NCI-H1092 (cell line): ENCODE measurements at regions not wholly inside any gene's neighbourhood (a gene's known extent, or its start where the extent isn't known, plus 50 kb on each side); places are given as distances from the start of the nearest gene placed in this dataset.

Experiments
- DNase-seq: peaks from one replicate; lab custom pipeline; 2025; lab: John Stamatoyannopoulos, UW

DNA sequence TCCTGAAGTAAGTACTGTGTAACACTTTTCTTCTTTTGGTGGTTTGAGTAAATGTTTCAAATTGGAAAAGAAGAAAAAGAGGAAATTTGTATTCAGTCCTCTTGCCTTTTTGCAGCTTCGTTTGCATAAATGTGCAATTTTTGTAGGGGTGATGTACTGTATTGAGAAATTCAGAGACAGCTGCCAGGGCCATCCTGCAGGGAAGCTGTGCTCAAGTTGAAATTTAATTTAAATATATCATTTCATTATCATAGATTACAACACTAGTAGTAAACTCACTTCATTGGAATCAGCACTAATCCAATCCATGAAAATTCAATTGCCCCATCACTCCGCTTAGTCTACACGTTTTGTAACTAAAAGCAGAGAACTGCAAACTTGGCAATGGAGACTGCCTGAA lies 415.4 kb downstream of the DNAJB9 start:
- DNase-seq: no peak

DNA sequence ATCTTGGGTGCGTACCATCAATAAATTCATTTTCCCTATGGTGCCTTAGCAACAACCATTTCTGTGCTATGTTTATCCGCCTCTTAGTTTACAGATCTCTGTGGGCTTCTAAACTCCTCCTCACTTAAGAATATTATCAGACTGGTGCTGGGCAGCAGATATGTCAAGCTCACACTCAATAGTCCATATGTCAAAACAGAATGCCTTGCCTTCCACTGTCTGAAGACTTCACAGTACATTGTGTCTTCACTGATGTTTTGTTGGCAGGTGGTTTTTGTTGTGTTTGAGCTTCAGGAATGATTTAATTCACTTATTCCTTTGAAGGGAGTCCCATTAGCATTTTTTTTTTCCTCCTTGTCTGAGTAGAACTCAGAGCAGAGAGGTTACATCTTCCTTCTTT lies 419.6 kb downstream of the DNAJB9 start:
- no peak for DNase-seq

DNA sequence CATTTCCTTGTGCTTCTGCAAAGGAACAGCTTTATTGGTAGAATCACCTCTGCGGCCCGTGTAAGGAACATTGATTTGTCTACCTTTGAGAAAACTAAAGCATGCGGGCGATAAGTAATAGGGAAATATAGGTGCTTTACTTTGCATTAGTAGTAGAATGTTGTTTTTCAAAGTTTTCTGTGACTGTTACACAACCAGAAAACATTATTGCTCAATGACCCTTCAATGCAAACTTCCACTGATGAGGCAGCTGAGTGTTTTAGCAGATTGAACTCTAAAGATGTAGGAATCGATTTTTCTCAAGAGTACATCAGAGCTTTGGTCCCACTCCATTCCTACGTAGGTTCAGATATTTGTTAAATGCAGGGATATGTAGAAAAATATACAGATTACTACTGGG lies 427.8 kb downstream of the DNAJB9 start:
- DNase-seq: no peak

DNA sequence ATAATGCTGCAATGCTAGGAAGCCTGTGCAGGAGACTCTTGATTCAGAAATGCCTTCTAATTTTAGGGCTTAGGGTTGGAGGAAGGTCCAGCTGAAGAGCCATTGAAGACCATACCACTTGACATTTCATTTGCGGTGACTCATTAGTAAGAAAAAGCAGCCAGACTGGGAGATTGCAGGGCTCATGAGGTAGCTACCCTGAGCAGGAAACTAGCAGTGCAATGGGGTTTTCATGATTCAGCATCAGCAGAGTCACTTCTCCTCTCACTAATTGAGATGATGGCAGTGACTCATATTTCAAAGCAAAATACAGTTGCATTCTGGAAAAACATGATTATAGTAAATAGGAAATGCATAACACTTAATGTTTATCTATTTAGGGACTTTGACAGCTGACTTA lies 434.1 kb downstream of the DNAJB9 start:
- DNase-seq: no peak

DNA sequence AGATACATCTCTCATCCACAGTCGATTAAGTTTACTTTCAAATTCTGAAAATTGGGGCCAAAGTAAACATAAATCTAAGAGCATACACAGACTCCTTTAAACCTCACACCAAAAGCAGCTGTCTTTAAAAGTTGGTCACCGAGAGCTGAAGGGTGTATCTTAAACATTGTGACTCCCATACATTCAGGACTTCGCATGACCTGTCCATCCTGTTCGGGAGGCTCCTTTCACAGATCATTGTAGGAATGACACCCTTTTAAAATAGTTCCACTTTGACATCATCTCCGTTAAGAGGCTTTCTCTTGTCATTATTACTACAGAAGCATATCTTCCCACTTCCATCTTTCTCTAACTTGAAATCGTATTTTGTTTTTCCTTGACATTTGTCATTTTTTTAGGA lies 440.0 kb downstream of the DNAJB9 start:
- DNase-seq: no peak

DNA sequence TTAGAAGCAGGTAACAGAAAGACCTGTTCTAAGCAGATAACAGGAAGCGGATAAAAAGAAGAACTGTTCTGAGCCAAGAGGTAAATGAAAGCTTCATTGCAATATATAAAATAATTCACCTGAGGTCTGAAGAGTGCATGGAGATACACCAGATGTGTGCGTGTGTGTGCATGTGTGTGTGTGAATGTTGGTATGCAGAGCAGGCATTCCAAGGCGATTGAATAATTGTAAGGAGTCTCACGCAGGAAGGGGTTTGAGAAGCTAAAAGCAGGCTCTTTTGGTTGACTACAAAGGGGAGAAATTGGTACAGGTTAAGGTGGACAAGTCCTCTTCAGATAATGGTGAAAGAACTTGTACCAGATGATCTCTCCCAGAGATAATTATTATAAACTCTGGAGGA lies 450.6 kb downstream of the DNAJB9 start:
- DNase-seq: no peak

DNA sequence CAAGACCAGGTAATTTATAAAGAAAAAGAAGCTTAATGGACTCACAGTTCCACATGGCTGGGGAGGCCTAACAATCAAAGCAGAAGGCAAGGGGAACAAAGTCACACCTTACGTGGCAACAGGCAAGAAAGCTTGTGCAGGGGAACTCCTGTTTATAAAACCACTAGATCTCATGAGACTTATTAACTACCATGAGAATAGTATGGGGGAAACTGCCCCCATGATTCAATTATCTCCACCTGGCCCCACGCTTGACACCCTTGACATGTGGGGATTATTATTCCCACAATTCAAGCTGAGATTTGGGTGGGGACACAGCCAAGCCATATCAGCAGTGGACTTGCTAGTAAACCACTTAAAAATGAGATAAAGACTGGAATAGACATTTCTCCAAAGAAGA lies 451.7 kb downstream of the DNAJB9 start:
- DNase-seq: no peak

DNA sequence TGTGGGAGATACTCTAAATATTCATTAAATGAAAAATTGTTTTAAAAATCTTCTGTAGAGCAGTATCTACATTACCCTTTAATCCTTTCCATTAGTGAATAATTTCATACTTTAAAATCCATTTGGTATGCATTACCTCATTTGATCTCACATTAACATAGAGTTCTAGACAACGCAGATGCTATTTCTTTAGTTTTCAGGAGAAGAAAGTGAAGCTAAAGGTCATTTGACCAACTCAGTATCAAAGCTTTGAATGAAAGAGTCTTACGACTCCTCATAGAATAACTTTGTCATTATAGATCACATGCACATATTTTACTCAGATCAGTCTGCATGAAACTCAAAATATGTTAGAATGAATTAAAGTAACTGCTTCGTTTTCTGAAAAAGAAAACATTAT lies 460.2 kb downstream of the DNAJB9 start:
- no peak for DNase-seq

DNA sequence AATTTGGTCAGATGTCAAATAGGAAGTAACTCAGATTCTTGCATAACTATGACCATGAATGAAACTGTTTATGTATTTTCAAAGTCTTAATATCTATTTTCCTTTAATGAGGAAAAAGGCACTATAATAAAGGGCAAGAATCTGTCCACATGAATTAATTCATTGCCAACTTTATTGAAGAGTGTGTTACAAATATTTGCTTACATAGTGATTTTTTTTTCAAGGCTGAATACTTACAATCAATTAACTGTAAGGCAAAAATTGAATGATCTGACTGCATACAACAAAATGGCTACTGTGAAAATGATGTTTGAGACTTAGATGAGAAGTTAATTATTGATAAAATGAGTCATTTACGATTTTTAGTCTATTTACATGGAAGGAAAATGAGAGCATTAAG lies 475.0 kb downstream of the DNAJB9 start:
- DNase-seq: no peak

DNA sequence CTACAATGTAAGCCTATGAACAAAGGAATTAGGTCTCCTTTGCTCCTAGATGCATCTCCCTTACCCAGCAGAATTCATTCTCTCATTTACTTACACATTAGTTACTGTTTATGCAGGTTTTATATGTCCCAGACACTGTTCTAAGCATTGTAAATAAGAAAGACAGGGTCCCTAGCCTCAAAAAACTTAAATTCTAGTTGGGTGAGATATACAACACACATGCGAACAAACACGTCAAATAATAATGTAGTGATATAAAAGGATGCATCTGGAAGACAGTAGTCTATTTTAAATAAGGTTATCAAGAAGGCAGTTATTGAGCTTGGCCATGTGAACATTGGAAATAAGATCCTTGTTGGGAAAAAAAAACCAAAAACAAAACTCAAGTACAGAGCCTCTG lies 479.7 kb downstream of the DNAJB9 start:
- DNase-seq: no peak

DNA sequence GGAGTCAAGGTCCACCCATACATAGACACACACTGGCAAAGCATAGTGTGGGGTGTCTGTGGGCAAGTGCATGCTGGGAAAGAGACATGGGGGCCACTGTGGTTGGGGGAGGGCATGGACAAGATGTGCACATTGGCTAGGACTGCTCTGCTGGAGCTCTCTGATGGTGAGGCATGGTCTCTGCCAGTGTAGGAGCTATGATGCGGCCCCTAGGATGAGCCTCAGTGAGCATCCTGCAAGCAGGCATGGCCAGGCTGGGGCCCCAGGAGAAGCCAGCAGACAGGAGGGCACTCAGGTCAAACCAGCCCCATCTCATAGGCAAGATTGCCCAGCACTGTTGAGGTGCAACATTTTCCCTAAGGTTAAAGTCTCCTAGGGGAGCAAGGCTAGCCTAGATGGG lies 489.4 kb downstream of the DNAJB9 start:
- DNase-seq: no peak

DNA sequence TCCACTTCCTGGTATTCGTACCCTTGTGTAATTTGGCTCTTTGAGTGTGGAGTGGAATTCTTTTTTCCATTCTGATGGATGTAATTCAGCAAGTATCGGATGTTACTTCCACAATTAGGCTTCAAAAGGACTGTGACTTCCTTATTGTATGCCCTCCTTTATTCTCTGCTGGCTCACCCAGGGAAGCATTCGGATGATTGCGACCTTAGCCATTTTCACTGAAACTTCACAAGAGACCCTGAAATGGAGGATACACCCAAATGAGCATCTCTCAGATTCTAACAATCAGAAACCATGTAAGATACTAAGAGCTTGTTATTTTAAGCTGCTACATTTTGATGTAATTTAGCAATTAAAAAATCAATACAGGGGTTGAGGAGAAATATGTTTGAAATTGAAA lies 493.1 kb downstream of the DNAJB9 start:
- DNase-seq: no peak

DNA sequence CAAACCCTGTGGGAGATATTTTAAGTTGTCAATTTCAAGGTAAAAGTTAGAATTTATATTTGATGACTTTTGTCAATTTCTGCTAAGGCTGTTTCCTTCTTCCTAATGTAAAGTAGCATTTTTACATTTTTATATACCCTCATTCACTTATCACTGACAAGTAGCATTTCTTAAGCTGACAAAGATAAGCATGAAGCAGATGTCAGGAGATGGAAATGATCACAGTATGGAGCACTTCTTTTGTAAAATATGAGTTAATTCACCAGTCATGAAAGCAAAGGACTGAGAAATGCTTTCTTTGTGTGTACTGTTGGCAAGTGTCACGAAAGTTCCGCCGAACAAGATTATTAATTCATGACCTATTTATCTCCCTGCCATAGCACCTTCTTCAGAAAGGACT lies 503.9 kb downstream of the DNAJB9 start:
- DNase-seq: no peak

DNA sequence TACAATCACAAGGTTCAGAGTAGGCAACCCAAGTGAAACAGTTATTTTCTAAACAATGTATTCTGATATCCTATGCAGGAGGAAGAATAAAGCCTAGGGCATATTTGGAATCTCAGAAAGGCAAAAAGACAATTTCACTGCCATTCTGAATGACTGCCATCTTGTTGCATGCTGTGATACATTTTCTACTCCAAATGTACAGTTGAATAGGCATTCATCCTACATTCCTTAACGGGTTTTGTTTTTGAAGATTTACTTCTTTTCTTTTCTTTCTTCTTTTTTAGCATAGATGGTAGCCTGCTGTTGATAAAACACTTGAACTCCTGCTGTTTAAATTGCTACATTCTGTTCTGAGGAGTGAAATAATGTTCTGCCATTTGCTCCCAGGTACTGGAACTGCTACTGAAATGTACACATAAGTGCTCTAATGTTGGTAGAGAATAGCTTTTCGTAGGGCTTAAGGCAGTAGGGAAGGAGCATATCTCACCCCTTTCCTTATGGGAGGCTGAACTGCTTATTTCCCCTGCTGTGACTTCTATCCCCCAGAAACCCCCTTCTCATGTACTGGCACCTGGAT lies 506.8 kb downstream of the DNAJB9 start:
- no peak for DNase-seq

DNA sequence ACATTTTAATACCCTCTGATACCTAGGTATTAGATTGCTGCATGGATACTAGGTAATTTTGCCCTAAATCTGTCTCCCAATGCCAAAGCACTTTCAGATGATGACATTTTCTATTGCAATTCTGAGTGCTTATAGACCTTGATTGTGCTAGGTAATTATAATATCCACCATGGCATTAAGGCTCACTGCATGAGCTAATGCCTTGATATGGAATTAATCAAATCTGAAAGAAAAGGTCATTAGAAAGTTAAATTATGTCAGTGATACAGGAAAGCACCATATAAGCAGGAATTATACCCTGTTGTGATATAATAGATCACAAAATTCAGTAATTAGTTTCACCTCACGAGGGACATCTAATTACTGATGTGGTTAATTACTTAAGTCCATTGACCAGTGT lies 521.4 kb downstream of the DNAJB9 start:
- DNase-seq: no peak

DNA sequence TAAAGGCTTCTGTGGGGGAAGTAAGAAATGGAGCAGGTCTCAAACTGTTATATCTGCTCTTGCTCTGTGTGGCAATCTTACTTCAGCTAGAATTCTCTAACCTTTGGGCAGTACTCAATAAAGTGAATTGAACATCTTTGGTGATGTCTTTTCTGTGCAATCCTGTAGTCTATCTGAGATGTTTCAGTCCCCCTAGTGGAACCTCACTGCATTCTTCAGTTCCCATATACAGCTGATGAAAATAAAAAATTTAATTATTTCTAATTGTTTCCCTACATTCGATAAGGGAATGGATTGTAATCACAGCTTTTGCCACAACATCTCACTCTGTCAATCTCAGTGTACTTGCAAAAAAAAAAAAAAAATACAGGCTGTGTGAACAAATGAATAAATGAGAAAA lies 522.6 kb downstream of the DNAJB9 start:
- DNase-seq: no peak

DNA sequence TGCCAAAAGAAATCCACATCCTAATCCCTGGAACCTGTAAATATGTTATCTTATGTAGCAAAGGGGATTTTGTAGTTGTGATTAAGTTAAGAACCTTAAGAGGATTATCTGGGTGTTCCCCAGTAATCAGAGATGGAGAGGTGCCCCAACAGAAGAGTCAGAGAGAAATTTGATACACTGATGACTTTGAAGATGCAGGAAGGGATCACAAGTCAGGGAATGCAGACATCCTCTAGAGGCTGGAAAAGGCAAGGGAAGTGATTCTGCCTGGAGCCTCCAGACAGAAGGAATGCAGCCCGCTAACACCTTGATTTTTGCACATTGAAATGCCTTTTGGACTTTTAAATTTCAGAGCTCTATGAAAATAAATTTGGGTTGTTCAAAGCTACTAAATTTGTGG lies 531.7 kb downstream of the DNAJB9 start:
- no peak for DNase-seq

DNA sequence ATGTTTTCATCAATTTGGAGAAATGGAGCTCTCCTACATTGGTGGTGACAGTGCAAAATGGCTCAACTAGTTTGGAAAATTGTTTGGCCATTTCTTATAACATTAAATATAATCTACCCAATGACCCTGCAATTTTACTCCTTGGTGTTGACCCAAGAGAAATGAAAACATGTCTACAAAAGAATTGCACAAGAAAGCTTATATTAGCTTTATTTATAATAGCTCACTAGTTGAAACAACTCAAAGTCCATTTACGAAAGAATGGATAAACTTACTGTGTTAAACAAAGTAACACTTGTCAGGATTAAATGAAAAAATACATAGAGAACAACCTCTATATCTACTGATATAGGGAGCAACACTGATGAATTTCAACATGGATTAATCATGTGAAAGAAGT lies 539.9 kb downstream of the DNAJB9 start:
- no peak for DNase-seq

DNA sequence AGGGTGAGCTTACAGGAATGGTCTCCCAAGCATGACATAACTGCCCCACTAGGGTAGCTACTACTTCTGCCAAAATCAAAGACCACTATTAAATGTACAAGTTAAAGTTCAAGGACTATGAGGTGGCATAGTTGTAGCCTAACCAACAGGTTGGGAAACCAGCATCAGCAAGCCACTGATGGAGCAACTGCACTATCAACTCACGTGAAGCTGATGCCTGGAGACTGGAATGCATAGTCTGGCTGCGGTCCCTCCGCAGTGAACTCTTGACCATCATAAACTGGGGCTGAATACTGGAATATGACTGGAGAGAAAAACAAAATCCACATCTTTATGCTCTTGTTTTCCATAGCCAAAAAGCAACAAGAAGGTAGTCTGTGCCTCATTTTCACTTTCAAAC lies 541.4 kb downstream of the DNAJB9 start:
- DNase-seq: no peak

DNA sequence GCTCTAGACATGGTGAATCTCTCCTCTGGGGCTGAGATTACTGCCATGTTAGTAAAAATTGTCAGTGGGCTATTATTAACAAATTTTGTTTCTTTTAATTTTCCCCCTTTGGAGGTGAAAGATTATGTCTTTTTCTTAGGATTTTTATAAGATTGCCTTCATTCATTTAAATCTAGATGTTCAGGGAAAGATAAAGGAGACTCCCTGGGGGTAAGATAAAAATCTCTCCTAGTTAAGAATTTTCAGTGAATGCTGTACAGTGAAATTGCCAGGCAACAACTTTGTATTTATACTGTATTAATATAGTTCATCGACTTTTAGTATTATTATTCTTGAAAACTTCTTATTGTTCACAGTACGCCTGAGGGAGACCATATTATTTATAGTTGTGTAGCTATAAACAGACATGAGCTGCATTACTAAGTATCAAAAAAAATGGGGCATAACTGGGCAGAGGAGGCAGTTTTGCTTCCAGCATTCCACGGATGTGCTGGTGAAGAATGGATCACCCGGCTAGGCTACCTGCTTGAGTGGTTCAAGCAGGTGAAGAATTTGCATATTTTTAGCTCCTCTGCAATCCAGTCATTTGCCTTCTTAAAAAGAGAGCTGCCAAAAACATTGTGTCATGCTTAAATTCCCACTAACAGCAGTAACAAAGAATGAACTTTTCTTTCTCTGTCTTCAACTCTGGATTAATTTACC lies 552.1 kb downstream of the DNAJB9 start:
- DNase-seq: no peak

DNA sequence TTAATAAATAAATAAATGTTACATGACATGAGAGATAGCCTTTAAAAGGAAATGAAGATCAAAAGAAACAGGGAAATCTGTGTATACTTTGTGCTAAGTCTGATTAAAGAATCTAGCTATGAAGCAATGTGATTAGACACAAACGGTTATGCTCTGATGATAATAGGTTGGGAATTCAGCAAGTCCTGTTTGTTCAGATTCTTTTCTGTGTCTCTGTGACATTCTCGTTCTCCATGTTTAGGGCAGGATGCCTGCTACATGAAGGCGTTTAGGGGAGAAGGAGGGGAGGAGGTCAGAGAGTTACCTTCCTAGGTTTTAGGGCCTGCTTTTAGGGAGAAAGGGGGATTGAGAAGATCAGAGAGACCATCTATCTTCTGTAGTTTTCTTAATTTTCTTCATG lies 555.3 kb downstream of the DNAJB9 start:
- no peak for DNase-seq

DNA sequence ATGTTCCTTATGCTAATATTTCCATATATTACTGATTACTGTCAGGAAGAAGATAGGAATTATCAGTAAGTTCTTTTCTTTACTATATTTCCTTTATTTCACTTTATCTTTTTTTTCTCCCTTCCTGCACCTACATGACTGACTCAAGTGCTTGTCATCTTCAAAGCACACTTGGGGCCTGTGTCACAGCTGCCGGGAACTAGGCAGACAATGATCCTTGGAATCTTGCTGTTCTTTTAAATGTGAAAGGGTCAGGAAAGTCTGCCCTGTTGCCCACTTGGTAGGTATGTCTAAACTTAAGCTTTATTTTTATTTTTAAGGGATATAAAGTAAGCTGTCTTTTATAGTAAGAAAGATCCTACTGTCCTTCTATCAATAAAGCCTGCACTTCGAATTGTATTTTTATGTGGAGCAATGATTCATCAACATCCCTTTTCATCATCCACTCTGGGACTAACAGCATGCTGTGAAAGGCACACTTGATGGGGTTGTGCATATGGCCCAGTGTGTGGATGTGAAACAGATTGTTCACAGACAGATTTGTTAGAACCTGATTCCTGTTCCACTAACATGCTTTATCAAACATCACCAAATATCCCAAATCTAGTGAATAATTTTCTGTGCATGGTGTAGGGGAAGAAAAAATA lies 556.9 kb downstream of the DNAJB9 start:
- DNase-seq: no peak

DNA sequence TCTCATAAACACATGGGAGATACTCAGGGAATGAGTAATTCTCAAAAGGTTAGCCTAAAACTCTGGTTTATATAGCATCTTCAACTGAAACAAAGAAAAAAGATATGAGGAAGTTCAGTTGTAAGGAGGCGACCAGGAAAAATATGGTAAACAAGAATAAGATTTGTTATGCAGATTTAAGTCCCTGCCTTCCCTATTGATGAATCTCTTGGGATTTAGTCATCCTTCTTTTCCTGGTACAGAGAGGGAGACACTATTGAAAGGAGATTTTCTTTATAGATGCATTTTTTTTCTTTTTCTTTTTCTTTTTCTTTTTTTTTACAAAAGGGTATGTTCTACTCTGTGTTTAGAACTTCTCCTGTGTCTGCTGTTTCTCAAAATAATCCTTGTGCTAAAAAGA lies 557.5 kb downstream of the DNAJB9 start:
- no peak for DNase-seq

DNA sequence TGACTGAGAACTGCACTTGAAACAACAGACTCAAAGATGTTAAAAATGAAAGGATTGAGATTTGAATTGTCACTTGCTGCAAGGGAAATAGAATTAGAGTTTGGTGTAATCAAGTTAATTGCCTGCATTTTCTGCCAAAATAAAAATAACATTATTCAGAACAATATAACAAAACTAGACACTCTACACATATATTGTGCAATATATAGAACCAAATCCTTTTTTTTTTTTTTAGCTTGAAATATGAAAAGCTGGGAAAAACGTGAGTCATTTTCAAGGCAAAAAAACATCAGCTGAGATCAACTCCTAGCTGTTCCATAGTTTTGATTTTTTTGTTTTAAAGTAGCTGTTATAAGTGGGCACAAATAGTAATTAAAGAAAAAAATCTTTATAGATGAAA lies 561.5 kb downstream of the DNAJB9 start:
- no peak for DNase-seq
